Panc1 (cell line): ENCODE measurements at regions not wholly inside any gene's neighbourhood (a gene's known extent, or its start where the extent isn't known, plus 50 kb on each side); places are given as distances from the start of the nearest gene placed in this dataset.
"Not testable (repeated sequence)": the region's sequence is repeated elsewhere in the genome, so short reads cannot be mapped to it uniquely, and the experiment has no call there.

Experiments used
- ATAC-seq: fragments of 200-7000 bp; cut with Tn5 transposase; 2 replicates; pipeline ENCODE4 v1.9.1; 2020; ENCODE audit warnings: mild to moderate bottlenecking, moderate library complexity
- BruUV-seq: library from RNA; stranded (reverse); fragments of 400-500 nt; replicated peaks from 2 replicates; lab custom pipeline; 2021; lab: Mats Ljungman, UMichigan
- CTCF ChIA-PET: fragments of 300-600 bp; sonication (Branson Sonifier 250); formaldehyde crosslinking; loops from one replicate; lab custom pipeline; 2022; ENCODE audit warnings: antibody characterized with exemption; lab: Charles Lee
- POLR2A ChIA-PET: fragments of 300-600 bp; sonication (Branson Sonifier 250); formaldehyde crosslinking; loops from one replicate; lab custom pipeline; 2022; ENCODE audit warnings: antibody characterized with exemption; lab: Charles Lee
- DNase-seq: peaks from one replicate; pipeline ENCODE4 v3.0.0-alpha.2; 2010; ENCODE audit warnings: low read depth, low spot score
- H3K27ac ChIP-seq: 2 replicates; pipeline ENCODE4 v1.5.1; 2011; ENCODE audit warnings: mild to moderate bottlenecking, low read length, inconsistent platforms
- H3K27me3 ChIP-seq: fragments of 200-500 bp; sonication (Bioruptor generic); 2 replicates; pipeline ENCODE4 v1.6.0; 2014; ENCODE audit warnings: low read length, inconsistent platforms; ENCODE audit not compliant: control insufficient read depth, insufficient read depth
- H3K36me3 ChIP-seq: fragments of 200-500 bp; sonication (Bioruptor generic); 2 replicates; pipeline ENCODE4 v1.5.1; 2014; ENCODE audit warnings: inconsistent platforms, mild to moderate bottlenecking, low read length, moderate library complexity; ENCODE audit not compliant: control insufficient read depth, insufficient read depth
- H3K4me1 ChIP-seq: 2 replicates; pipeline ENCODE4 v1.5.1; 2011; ENCODE audit warnings: inconsistent platforms, mild to moderate bottlenecking, low read length, moderate library complexity; ENCODE audit not compliant: control insufficient read depth, insufficient read depth
- H3K4me3 ChIP-seq, 2 experiments: 2 replicates each; pipeline ENCODE4 v1.5.1; 2011 to 2012; ENCODE audit warnings: low read depth in 2 of 2, low read length in 2 of 2, mild to moderate bottlenecking in 2 of 2, inconsistent platforms in 1 of 2, moderate library complexity in 1 of 2
- H3K9me3 ChIP-seq: fragments of 200-500 bp; sonication (Bioruptor generic); 2 replicates; pipeline ENCODE4 v1.5.1; 2014; ENCODE audit warnings: low read depth, mild to moderate bottlenecking, inconsistent platforms, low read length, moderate library complexity; ENCODE audit not compliant: control insufficient read depth, insufficient read depth
- in situ Hi-C: cut with HindIII; loops from 2 replicates; pipeline ENCODE4 v1.10.0; 2016; ENCODE audit warnings: low sequenced_read_pairs, low pct_unique_long_range_greater_than_20kb
- intact Hi-C: fragments of 100-400 bp; cut with micrococcal nuclease; formaldehyde crosslinking; loops from one replicate; pipeline ENCODE4 v1.10.0; 2022; ENCODE audit not compliant: unreplicated experiment

GRCh38 chr1:144250108-144250507 lies 123.3 kb downstream of the PPIAL4E start:
- ATAC-seq = peak; percentile 71; the same call in 1 of the 2 replicates
- H3K36me3 ChIP-seq, H3K4me3 ChIP-seq, in situ Hi-C loops, DNase-seq, H3K4me1 ChIP-seq, H3K9me3 ChIP-seq, CTCF ChIA-PET, POLR2A ChIA-PET, BruUV-seq, H3K27ac ChIP-seq, H3K27me3 ChIP-seq, intact Hi-C loops: not testable (repeated sequence)
